ENCODE measurements at regions not wholly inside any gene's neighbourhood (a gene's known extent, or its start where the extent isn't known, plus 50 kb on each side); places are given as distances from the start of the nearest gene placed in this dataset.
A peak's percentile ranks its signal among the peaks of the same experiment; 100 is the strongest.

DNA sequence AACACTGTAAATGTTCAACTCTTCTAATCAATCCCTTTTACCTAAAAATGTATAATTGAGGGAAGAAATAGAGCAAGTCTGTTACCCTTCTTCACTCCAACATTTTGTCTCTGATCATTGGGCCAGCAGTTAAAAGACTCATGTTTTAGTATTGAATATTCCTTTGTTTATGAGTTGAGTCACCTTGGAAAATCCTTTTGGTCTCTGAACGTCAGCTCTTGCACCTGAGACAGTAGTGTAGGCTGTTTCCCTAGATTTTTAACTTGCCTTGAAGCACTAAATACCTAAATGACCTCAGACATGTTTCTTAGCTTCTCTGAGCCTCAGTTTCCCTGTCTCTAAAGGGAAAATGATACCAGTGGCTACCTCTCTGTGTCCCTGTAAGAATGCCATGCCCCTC, 184.2 kb downstream of the RFC3 start:
- no peak for DNase-seq (ENCODE audit: low read depth, low spot score)

DNA sequence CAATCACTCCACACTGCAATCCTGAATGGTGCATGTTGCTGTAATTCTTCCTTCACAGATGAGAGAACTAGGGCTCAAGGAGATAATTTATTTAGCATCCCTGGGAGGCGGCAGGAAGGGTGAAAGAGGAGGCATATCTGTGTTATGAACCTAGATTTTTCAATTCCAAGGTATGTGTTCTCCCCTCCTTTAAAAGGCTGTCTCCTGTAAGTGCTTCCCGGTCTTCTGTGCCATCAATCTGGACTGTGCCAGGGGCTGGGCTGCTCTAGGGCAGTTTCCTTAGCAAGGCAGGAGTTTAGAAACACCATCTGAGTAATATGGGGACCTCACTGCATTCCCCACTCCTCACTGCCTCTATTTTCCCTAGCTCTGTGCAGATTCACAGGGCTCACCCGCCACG, 185.0 kb downstream of the RFC3 start:
- DNase-seq (ENCODE audit: low read depth, low spot score), result no peak

DNA sequence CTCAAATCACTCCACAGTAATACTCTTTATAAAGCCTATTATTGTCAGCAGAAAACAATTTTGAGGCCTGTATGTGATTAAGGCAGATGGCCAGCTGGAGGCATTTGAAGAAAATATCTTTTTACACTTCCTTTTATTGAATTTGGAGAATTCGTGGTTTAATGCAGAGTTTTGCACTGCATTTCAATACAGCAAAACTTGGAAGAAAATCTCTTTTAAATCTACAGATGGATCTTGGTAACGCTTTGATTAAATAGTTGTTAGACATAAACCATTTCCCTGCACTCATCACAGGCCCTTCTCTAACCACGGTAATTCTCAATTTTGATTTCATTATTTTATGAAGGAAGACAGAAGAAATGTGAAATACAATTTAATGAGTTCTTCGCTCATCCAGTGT, 185.7 kb downstream of the RFC3 start:
- DNase-seq (ENCODE audit: low read depth, low spot score), result no peak

DNA sequence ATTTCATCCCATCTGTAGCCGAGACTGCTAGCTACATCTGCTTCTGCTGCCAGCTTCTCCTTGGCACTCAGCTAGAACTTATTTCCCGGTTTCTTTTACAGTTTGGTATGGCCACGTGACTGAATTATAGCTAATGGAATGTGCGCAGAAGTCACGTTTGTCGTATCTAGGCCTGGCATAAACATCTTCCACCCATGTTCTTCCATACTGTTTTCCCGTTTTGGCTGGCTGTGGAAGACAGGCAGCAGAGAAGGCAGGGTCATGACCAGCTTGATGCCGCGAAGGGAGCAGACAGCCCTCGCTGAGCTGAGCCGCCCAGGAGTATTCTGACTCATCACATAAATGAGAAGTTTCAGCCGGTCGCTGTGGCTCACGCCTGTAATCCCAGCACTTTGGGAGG, 186.7 kb downstream of the RFC3 start:
- DNase-seq (ENCODE audit: low read depth, low spot score), result no peak

DNA sequence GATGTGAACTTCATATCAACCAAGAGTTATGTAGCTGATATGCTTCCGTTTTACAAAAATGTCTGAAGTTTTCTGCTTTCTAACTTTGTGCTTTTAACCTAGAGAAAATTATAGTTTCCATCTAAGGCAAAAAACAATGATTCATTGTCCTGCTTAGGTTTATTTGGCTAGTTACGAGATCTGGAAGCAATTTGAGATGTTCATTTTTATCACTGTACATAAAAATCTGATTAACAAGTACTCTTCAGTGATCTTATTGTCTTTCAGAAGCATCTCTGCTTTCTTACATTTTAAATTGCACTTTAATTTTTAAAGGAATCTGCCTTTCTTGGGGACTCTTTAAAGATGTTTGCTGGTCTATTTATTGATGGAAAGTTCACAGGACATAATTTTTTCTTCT, 188.1 kb downstream of the RFC3 start:
- DNase-seq (ENCODE audit: low read depth, low spot score), result no peak

DNA sequence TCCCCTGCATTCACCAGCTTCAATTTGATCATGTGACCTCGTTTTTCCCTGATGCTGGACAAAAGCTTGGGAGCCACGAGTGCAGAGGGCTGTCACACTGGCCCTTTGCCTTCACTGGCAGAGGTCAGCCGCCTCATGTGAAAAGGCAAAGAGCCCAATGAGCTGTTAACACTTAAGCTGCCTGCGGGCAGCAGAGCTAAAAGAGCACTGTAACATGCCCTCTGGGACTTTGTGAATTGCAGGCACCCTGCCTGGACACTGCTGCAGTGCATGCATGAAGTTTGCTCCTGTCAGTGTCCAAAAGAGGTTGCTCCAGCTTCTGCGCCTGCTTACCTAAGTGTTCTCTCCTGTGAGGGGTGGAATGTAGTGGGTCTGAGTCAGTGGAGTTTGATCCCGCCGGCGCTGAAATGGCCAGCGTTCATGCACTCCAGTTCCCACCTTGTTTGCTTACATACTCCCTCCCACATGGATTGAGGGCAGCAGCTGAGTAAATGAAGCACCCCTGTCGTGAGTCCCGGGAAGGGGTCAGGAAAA, 193.7 kb downstream of the RFC3 start:
- peak; percentile 40 for DNase-seq (ENCODE audit: low read depth, low spot score)

DNA sequence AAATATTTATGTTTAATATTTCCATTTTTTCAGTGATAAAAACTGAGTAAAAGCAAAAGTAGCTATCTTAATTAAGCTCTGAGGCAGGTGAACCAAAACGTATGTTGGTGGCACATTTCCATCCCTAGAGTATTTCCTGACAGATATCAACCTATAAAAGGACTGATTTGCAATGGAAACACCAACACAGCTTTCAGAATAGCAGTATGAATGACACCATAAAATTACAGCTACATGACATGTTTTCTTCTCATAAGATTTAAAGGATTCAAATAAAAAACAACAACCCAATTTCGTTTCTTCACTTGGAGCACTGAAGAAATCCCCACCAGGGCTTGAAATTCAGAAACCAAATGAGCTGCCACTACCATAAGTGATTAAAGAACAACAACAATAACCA, 194.4 kb downstream of the RFC3 start:
- no peak for DNase-seq (ENCODE audit: low read depth, low spot score)

DNA sequence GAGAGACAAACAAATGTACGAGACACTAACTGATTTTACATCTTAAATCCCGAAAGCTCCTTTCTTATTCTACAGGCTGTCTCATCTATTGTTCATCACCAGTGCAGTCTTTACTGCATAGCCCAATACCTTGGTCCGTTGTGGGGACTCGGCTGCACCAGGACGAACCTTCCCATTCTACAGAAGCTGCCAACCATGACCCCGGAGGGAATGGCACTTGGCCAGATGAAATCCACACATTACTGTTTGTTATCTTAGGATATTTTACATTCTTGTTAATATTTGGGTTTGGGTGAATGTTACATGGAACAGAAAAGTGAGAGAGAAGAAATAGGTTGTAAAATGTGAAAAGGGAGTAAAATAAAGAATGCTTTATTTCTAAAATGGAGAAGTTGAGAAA, 195.1 kb downstream of the RFC3 start:
- DNase-seq (ENCODE audit: low read depth, low spot score), result no peak

DNA sequence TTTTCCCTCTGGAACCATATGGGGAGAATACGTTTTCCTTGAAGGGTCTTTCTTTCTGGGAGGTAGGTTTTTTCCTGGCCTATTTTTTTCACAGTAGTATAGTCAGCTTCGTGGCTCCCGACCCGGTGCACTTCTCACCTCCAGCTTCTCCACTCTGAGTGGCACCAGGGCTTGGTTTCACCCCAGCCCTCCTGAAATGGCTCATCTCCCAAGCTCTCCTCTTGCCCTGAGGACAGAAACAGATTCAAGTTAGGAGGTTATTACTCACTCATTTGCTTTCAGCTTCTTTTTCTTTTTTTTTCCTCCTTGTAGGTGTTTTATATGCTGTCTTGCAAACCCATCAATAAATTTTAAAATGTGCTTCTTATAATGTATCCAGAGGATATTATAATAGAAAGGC, 199.3 kb downstream of the RFC3 start:
- no peak for DNase-seq (ENCODE audit: low read depth, low spot score)

DNA sequence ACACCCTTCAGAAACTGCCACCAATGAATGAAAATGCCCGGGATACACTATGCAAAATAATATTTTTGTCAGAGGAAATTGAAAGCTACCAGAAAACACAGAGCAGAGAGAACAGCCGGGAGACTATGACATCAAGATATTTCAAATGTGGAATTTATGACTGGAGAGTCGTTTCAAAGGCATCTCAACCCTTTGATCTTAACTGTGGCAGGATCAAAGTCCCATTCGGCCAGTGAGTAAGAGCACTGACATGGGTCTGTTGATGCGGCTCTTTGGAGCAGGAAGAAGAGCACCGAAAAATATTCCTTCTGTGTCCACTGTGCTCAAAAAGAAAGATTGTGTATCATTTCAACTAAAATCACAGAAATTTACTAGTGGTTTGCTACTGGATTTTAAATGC, 201.9 kb downstream of the RFC3 start:
- no peak for DNase-seq (ENCODE audit: low read depth, low spot score)

DNA sequence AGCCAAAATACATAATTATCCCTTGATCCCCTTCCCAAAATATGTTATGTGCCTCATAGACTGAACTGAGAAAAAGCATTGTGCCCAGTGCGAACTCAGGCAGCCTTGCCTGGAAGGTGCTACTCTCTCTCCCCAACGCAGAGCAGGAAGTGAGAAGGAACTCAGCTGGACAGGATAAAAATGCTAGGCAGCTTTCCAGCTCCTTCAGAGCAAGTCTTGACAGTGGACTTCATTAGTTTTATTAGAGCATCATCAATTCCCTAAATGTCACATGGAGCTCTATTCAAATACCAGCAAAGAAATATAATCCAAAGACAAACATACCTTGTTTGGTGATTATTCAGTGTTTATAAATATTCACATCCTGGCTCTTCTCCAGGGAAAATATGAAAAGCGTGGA, 202.4 kb downstream of the RFC3 start:
- DNase-seq (ENCODE audit: low read depth, low spot score), result no peak

DNA sequence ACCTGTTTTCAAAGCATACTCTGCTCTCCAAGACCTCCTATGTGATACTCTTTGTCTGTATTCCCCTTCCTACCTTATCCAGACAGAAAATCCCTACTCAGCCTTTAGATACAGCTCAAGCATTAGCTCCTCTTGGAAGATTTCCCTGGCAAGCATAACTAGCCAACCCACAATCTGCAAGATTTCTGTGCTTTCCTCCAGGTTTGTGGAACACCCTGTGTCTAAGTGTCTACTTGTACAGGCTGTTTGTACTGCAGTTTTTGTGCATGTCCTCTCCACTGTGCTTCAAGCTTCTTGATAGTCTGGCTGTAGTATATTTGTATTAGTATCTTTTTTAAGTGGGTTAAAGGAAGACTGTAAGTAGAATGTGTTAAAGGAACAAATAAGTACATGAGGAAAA, 203.7 kb downstream of the RFC3 start:
- no peak for DNase-seq (ENCODE audit: low read depth, low spot score)

DNA sequence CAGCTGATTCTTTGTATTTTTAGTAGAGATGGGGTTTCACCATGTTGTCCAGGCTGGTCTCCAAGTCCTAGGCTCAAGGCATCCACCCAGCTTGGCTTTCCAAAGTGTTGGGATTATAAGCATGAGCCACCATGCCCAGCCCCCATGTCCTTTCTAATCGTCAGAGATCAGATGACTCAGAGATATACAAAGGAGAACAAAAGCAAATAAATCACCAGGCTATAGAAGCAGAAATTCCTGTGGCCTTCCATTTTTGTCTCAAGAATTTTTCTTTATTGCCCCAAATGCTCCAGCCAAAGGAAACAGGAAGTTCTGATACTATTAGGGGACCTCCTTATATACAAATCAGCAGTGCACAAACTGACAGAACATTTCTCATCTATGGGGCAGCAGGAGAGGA, 207.8 kb downstream of the RFC3 start:
- no peak for DNase-seq (ENCODE audit: low read depth, low spot score)

DNA sequence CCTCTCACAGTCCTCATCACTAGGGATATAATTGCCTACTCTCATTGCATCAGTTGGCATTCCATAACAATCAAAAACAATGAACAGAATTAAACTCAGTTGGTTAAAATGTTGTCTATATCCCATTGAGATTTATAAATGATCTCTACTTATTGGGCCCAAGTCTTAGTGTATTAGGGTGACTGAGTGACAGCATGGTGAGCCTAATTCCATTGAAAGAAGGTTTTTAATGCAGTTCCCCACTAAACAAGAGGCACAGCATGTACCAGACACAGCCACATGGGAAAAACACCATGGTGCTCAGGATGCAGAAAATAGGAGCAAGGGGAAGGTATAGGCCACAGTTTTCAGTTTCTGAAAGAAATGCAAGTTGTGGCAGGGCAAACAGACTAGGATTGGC, 208.4 kb downstream of the RFC3 start:
- DNase-seq (ENCODE audit: low read depth, low spot score), result no peak

DNA sequence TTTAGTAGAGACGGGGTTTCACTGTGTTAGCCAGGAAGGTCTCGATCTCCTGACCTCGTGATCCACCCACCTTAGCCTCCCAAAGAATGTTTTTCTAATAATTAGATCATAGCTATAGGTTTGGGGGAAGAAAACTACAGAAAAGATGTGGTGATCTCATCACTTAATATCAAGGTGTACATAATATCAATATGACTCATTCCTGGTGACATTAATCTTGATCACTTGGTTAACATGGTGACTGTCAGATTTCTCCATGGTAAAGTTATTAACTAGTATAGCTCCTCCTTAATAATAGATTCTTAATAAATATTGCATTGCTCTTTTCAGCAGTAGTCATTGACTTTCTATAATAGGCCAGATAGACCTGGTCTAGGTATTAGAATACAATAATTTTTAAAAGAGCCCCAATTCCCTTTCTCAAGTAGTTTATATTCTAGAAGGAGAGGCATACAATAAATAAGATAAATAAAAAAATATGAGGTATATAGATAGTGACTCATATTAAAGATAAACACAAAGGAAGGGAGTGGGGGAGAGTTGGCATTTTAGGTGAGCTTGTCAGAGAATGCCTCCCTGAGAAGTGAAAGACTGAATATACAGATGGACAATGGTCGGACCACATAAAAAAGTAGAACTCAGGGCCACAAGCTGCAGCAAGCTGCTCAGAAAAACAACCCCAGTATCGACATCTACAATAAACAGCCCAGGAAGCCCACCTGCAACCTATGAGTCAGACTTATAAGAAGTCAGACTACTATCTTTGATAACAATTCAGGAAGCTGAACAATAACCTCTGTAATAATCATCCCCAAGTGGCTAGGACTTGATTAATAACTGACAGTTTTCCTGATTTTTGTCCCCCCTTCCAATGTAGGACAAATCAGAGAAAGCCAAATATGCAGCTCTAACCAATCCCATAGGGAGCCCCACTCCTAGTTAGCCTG, 210.8 kb downstream of the RFC3 start:
- DNase-seq (ENCODE audit: low read depth, low spot score), result no peak

DNA sequence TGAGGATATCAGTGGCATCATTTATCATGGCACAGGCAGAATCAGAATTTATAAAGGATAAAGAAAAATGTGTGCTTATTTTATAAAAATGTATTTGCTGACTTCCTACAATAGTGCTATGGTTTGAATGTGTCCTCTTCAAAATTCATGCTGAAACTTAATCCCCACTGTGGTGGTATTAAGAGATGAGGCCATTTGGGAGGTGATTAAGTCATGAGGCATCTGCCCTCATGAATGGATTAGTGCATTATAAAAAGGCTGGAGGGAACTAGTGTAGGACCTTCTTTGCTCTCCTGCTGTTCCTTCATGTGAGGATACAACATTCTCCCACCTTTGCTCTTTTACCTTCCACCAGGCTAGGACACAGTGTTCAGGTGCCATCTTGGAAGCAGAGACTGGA, 212.8 kb downstream of the RFC3 start:
- no peak for DNase-seq (ENCODE audit: low read depth, low spot score)

DNA sequence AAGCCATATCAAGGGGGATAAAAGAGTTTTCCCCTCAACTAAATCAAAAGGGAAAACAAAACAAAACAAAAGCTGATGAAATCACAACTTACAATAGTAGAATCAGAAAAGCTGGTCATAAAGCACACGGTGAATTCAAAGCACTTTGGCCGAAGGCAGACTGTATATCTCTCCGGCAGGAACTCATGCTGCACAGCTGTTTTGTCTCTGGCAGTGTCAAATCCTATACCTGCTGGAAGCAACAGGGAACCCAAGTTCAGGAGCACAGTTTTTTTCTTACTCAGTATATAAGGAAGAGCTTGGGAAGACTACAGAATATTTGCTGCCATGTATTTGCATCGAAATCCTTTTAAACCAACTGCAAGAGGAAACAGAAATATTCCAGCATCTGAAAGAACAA, 213.7 kb downstream of the RFC3 start:
- DNase-seq (ENCODE audit: low read depth, low spot score), result no peak

DNA sequence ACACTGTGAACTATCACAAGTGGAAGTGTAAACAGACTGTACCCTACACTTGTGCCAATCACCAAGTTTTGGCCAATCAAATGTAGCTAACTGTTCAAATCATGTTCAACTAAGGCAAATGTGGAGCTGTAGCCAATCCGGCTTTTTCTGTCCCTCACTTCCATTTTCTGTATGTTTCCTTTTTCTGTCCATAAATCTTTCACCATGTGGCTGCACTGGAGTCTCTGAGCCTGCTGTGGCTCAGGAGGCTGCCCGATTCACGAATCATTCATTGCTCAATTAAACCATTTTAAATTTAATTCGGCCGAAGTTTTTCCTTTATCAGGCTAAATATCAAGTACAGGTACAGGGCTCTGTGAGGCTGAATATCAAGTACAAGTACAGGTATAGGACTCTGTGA, 216.5 kb downstream of the RFC3 start:
- no peak for DNase-seq (ENCODE audit: low read depth, low spot score)

DNA sequence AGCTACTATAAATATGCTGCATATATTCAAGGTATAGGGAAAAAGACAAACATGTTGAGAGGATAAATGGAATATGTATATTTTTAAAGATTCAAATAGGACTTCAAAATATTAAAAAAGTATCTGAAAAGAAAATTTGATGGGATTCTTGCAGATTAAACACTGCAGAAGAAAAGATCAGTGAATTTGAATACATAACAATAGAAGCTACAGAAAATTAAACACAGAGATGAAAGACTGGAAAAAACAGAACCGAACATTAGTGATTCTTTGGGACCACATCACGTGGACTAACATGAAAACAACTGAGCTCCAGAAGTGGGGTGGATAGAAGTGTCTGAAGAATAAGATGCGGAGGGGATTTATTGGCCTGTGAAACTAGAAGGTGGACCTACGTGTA, 217.2 kb downstream of the RFC3 start:
- DNase-seq (ENCODE audit: low read depth, low spot score), result no peak

DNA sequence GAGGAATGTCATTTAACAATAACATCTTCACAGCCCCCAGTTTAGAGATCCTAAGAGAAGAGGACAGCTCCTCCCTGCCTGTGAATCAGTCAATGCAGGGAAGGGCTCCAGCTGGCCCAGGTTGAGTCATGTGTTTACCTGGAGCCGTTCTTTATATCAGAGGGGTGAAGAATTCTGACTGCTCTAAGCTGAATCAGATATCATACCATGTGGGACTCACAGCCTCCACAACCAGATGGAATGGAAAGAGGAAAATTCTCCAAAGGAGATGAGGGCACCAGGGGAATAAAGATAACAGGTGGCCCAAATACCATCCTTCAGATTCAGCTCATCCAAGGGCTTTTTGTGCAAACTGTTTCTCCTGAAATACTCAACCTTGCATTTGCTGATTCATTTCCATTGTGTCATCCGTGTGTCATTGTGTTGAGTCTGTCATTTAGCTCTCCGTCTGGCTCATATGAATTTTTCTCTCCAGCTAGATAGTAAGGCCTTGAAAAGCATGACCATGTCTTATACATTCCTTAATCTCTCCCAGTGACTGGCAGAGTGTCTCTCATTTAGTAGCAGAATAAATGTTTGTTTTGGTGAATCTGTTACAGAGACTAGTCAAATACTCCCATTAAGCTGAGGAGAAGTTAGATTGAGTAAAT, 217.9 kb downstream of the RFC3 start:
- DNase-seq (ENCODE audit: low read depth, low spot score), result no peak

DNA sequence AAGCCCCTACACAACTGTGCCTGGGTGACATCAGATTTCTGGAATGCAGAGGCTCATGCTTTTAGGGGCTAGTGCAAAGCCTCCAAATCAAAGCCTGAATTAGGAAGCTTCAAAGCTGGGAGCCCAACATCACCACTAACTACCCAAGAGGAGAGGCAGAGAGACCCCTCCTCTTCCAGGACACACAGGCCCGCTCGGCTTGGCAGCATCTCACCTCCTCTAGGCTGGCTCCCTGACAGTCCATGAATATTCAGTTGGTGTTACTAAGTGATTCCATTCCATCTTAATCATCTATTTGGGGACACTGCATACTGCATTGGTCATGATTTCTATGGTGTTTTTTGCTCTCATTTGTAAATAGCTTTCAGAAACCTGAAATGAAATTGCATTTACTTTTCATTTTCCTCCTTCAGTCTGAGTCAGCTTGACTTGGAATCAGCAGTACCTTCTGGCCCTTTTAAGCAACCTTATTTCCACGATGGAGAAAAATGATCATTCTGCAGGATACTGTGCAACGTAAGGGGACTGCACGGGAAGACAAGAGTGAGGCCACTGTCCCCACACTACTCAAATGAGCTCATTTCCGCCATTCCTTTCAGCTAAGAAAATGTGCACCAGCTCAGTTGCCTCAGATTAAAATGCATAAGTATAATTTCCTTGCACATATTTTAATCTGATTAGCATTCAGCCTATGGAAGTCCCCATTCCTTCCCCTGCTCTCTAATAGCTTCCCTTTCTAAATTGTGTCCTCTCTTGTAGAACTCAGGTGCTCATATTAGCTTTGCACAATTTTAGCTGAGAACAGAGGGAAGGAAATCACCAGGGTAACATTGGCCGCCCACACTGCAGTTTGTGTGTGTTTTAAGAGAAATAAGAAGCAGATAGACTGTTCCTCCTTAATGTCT, 219.9 kb downstream of the RFC3 start:
- DNase-seq (ENCODE audit: low read depth, low spot score), result no peak

DNA sequence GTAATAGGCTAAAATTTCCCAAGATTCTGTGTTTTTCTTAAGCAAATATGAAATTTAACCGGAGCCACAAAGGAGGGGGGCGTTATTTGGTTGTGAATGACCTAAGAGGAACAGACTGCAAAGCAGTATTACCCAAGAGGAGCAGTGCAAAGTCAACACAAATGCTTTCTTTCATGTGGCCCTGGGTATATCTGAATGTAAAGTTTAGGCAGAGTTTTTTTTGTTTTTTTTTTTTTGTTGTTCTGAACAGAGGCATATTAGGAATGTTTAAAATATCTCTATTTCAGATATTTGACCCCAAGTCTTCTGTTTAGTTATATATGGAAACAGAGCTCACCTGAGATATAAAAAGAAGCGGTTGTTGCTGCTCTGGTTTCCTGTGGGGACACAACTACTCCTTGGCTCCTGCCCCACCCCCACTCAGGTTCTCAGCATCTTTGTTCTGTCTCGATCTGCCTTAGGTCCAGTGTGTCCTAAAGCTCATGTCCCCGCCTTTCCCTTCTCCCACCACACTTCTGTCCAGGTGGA, 220.7 kb downstream of the RFC3 start:
- DNase-seq (ENCODE audit: low read depth, low spot score), result no peak
